Trophoblast cell (in vitro differentiated cells and primary cell): ENCODE measurements at regions not wholly inside any gene's neighbourhood (a gene's known extent, or its start where the extent isn't known, plus 50 kb on each side); places are given as distances from the start of the nearest gene placed in this dataset.
A peak's percentile ranks its signal among the peaks of the same experiment; 100 is the strongest.

ENCODE experiments used
- DNase-seq, 2 donors: peaks; one replicate each; pipeline ENCODE4 v3.0.0-alpha.2; 2016
- H2AFZ ChIP-seq: 2 replicates; pipeline ENCODE4 v1.6.1; 2013; ENCODE audit warnings: low read length, moderate library complexity, mild to moderate bottlenecking; ENCODE audit not compliant: insufficient read depth, poor library complexity
- H2AK5ac ChIP-seq: 2 replicates; pipeline ENCODE4 v1.6.1; 2013; ENCODE audit warnings: mild to moderate bottlenecking, low read length
- H2BK120ac ChIP-seq: 2 replicates; pipeline ENCODE4 v1.6.1; 2013; ENCODE audit warnings: low read length, mild to moderate bottlenecking, moderate library complexity; ENCODE audit not compliant: insufficient read depth, poor library complexity
- H2BK12ac ChIP-seq: 2 replicates; pipeline ENCODE4 v1.6.1; 2013; ENCODE audit warnings: mild to moderate bottlenecking, low read length, moderate library complexity
- H2BK5ac ChIP-seq: 2 replicates; pipeline ENCODE4 v1.6.1; 2013; ENCODE audit warnings: low read length, low read depth, moderate library complexity, mild to moderate bottlenecking; ENCODE audit not compliant: poor library complexity
- H3K14ac ChIP-seq: 2 replicates; pipeline ENCODE4 v1.6.1; 2013; ENCODE audit warnings: mild to moderate bottlenecking, low read length
- H3K18ac ChIP-seq: 2 replicates; pipeline ENCODE4 v1.6.1; 2013; ENCODE audit warnings: mild to moderate bottlenecking, low read length
- H3K23ac ChIP-seq: 2 replicates; pipeline ENCODE4 v1.6.1; 2013; ENCODE audit warnings: low read length
- H3K27ac ChIP-seq: 2 replicates; pipeline ENCODE4 v1.5.1; 2013; ENCODE audit warnings: low read depth, mild to moderate bottlenecking, inconsistent platforms, low read length, moderate library complexity
- H3K27me3 ChIP-seq: 2 replicates; pipeline ENCODE4 v1.6.1; 2013; ENCODE audit warnings: inconsistent platforms, mild to moderate bottlenecking, low read length, moderate library complexity; ENCODE audit not compliant: insufficient read depth
- H3K36me3 ChIP-seq, 2 experiments: 1 replicate in 1 of 2; 2 replicates in 1 of 2; pipeline ENCODE4 v1.6.1; 2013; ENCODE audit warnings: low read length in 2 of 2, mild to moderate bottlenecking in 2 of 2, moderate library complexity in 1 of 2; ENCODE audit not compliant: insufficient read depth in 2 of 2, control insufficient read depth in 1 of 2
- H3K4ac ChIP-seq: 2 replicates; pipeline ENCODE4 v1.6.1; 2013; ENCODE audit warnings: low read depth, mild to moderate bottlenecking, low read length, moderate library complexity
- H3K4me1 ChIP-seq, 2 experiments: 1 replicate in 1 of 2; 2 replicates in 1 of 2; pipeline ENCODE4 v1.6.1; 2013; ENCODE audit warnings: low read length in 2 of 2, mild to moderate bottlenecking in 2 of 2, moderate library complexity in 1 of 2; ENCODE audit not compliant: insufficient read depth in 2 of 2, control insufficient read depth in 1 of 2
- H3K4me2 ChIP-seq: 2 replicates; pipeline ENCODE4 v1.6.1; 2013; ENCODE audit warnings: inconsistent platforms, mild to moderate bottlenecking, low read length, moderate library complexity
- H3K4me3 ChIP-seq: 2 replicates; pipeline ENCODE4 v1.5.1; 2013; ENCODE audit warnings: mild to moderate bottlenecking, low read depth, low read length, inconsistent platforms
- H3K79me1 ChIP-seq: one replicate; pipeline ENCODE4 v1.6.1; 2013; ENCODE audit warnings: low read length
- H3K79me2 ChIP-seq: 2 replicates; pipeline ENCODE4 v1.6.1; 2013; ENCODE audit warnings: low read length, mild to moderate bottlenecking; ENCODE audit not compliant: control insufficient read depth, insufficient read depth, poor library complexity
- H3K9ac ChIP-seq: 2 replicates; pipeline ENCODE4 v1.6.1; 2013; ENCODE audit warnings: mild to moderate bottlenecking, low read length
- H3K9me3 ChIP-seq: 2 replicates; pipeline ENCODE4 v1.6.1; 2013; ENCODE audit warnings: low read depth, mild to moderate bottlenecking, control low read depth, inconsistent platforms, low read length; ENCODE audit not compliant: insufficient read depth
- H4K12ac ChIP-seq: 2 replicates; pipeline ENCODE4 v1.6.1; 2013; ENCODE audit warnings: low read depth, mild to moderate bottlenecking, low read length, moderate library complexity
- H4K8ac ChIP-seq: 2 replicates; pipeline ENCODE4 v1.6.1; 2013; ENCODE audit warnings: low read depth, mild to moderate bottlenecking, low read length, moderate library complexity
- H4K91ac ChIP-seq: one replicate; pipeline ENCODE4 v1.6.1; 2013; ENCODE audit warnings: low read depth, mild to moderate bottlenecking, low read length, moderate library complexity
- WGBS: extraction: QIAGEN DNeasy Blood & Tissue Kit; methylation state at CpG from one replicate; pipeline ENCODE4 v1.1.7; 2013; ENCODE audit warnings: missing lambda C conversion rate; ENCODE audit not compliant: insufficient read length, insufficient coverage; ENCODE audit errors: extremely low coverage; 5-methylcytosine and 5-hydroxymethylcytosine counted together

- Histone ChIP-seq H3K4ac (no peak overlapping the region), H2BK12ac (no peak overlapping the region), H3K4me3 (no peak overlapping the region), H2BK5ac (no peak overlapping the region), H4K91ac (no peak overlapping the region), H3K23ac (no peak overlapping the region), H3K14ac (no peak overlapping the region), H2AFZ (no peak overlapping the region), H4K12ac (no peak overlapping the region), H3K79me1 (no peaks in the 10 kb centered on the region), H2BK120ac (no peak overlapping the region), H3K27me3 (no peaks in the 10 kb centered on the region), H3K27ac (peak overlapping the region; percentile 33), H3K18ac (no peak overlapping the region), H2AK5ac (no peak overlapping the region), H3K9ac (no peak overlapping the region), H3K4me1 (peaks cover 4 to 7% of the 10 kb centered on the region in 2 experiments), H3K79me2 (no peaks in the 10 kb centered on the region), H3K9me3 (no peaks in the 10 kb centered on the region), H3K36me3 (no peaks in the 10 kb centered on the region), H4K8ac (no peak overlapping the region), H3K4me2 (peak overlapping the region; percentile 6)
- DNase-seq: no peak
- WGBS: no CpG with 5 or more reads among the region's 9 CpGs
Observed at GRCh38 chr13:50208826-50209335, 193.6 kb downstream of the KCNRG start.

- no peak overlapping the region for H3K23ac ChIP-seq
- H2BK5ac ChIP-seq: no peak overlapping the region
- no peak for DNase-seq
- no peak overlapping the region for H3K4me3 ChIP-seq
- H3K4me1 ChIP-seq: peaks cover 4 to 7% of the 10 kb centered on the region in 2 experiments
- no peak overlapping the region for H2BK12ac ChIP-seq
- no peak overlapping the region for H2AK5ac ChIP-seq
- no peaks in the 10 kb centered on the region for H3K27me3 ChIP-seq
- no peak overlapping the region for H3K27ac ChIP-seq
- H4K12ac ChIP-seq: no peak overlapping the region
- no peaks in the 10 kb centered on the region for H3K79me1 ChIP-seq
- H2BK120ac ChIP-seq: no peak overlapping the region
- no peak overlapping the region for H3K9ac ChIP-seq
- H3K9me3 ChIP-seq: no peaks in the 10 kb centered on the region
- H3K79me2 ChIP-seq: no peaks in the 10 kb centered on the region
- no CpG with 5 or more reads among the region's 1 CpG for WGBS
- no peaks in the 10 kb centered on the region for H3K36me3 ChIP-seq
- no peak overlapping the region for H2AFZ ChIP-seq
- H3K18ac ChIP-seq: no peak overlapping the region
- no peak overlapping the region for H3K4ac ChIP-seq
- H3K4me2 ChIP-seq: no peak overlapping the region
- no peak overlapping the region for H4K8ac ChIP-seq
- H3K14ac ChIP-seq: no peak overlapping the region
- no peak overlapping the region for H4K91ac ChIP-seq
Observed at GRCh38 chr13:50209631-50210030, 194.4 kb downstream of the KCNRG start.

GRCh38 chr13:50213526-50213925 is 198.3 kb downstream of the KCNRG start:
- Histone ChIP-seq H3K9me3 (no peaks in the 10 kb centered on the region), H2BK12ac (no peak overlapping the region), H3K27me3 (no peaks in the 10 kb centered on the region), H2AFZ (no peak overlapping the region), H3K4me2 (no peak overlapping the region), H4K8ac (no peak overlapping the region), H2AK5ac (no peak overlapping the region), H3K36me3 (no peaks in the 10 kb centered on the region), H3K79me2 (no peaks in the 10 kb centered on the region), H4K12ac (no peak overlapping the region), H3K27ac (no peak overlapping the region), H3K4me3 (no peak overlapping the region), H2BK5ac (no peak overlapping the region), H3K23ac (no peak overlapping the region), H3K9ac (no peak overlapping the region), H3K79me1 (no peaks in the 10 kb centered on the region), H3K14ac (no peak overlapping the region), H3K4ac (no peak overlapping the region), H2BK120ac (no peak overlapping the region), H3K4me1 (peaks cover 2 to 5% of the 10 kb centered on the region in 2 experiments), H4K91ac (no peak overlapping the region), H3K18ac (no peak overlapping the region)
- DNase-seq: no peak
- no CpG with 5 or more reads among the region's 1 CpG for WGBS

- H2BK5ac ChIP-seq: no peak overlapping the region
- no peak overlapping the region for H3K14ac ChIP-seq
- no peak overlapping the region for H3K18ac ChIP-seq
- no peak overlapping the region for H3K27ac ChIP-seq
- H3K4ac ChIP-seq: no peak overlapping the region
- no peaks in the 10 kb centered on the region for H3K79me2 ChIP-seq
- no peaks in the 10 kb centered on the region for H3K79me1 ChIP-seq
- no peak overlapping the region for H4K91ac ChIP-seq
- no peak overlapping the region for H3K4me2 ChIP-seq
- H3K4me3 ChIP-seq: no peak overlapping the region
- H2AK5ac ChIP-seq: no peak overlapping the region
- H3K27me3 ChIP-seq: no peaks in the 10 kb centered on the region
- no peak overlapping the region for H3K23ac ChIP-seq
- no peak overlapping the region for H2BK12ac ChIP-seq
- DNase-seq: no peak
- H2BK120ac ChIP-seq: no peak overlapping the region
- no peak overlapping the region for H2AFZ ChIP-seq
- H3K4me1 ChIP-seq: no peaks in the 10 kb centered on the region
- H4K8ac ChIP-seq: no peak overlapping the region
- H3K9ac ChIP-seq: no peak overlapping the region
- no peak overlapping the region for H4K12ac ChIP-seq
- H3K9me3 ChIP-seq: no peaks in the 10 kb centered on the region
- H3K36me3 ChIP-seq: no peaks in the 10 kb centered on the region
Observed at GRCh38 chr13:50214514-50214913, 199.3 kb downstream of the KCNRG start.
